ENCODE measurements at regions not wholly inside any gene's neighbourhood (a gene's known extent, or its start where the extent isn't known, plus 50 kb on each side); places are given as distances from the start of the nearest gene placed in this dataset.
"Not testable (repeated sequence)": the region's sequence is repeated elsewhere in the genome, so short reads cannot be mapped to it uniquely, and the experiment has no call there.

DNA sequence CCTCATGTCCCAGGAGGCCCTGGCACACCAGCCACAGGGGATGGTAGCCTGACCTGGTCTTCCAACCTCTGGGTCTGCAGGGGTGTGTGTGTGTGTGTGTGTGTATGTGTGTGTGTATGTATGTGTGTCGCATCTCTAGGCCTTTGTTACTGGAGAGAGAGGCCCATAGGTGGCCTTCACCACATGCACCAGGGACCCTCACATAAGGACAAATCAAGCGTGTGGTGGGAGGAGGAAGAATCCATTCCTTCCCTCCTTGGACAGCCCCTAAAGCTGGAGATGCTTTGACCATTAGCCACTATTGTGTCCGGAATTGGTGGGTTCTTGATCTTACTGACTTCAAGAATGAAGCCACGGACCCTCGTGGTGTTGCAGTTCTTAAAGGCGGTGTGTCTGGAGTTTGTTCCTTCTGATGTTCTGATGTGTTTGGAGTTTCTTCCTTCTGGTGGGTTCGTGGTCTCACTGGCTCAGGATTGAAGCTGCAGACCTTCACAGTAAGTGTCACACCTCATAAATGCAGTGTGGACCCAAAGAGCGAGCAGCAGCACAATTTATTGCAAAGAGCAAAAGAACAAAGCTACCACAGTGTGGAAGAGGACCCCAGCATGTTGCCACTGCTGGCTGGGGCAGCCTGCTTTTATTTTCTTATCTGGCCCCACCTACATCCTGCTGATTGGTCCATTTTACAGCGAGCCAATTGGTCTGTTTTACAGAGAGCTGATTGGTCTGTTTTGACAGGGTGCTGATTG is 104.1 kb downstream of the DDX1 start:
- intact Hi-C loops (cut with micrococcal nuclease; ENCODE audit: unreplicated experiment) (no loop called here), in situ Hi-C loops (cut with HindIII; ENCODE audit: low pct_unique_long_range_greater_than_20kb, low sequenced_read_pairs) (no loop called here)
- ATAC-seq, result no peak
- ChIA-PET POLR2A (no interaction called here), CTCF (no interaction called here)
- Histone ChIP-seq H3K27me3 (ENCODE audit: control insufficient read depth, insufficient read depth, low read length) (no peaks in the 10 kb centered on the region), H3K36me3 (ENCODE audit: control insufficient read depth, insufficient read depth, low read length) (no peaks in the 10 kb centered on the region), H3K27ac (ENCODE audit: low read length) (no peak overlapping the region), H3K4me3 (ENCODE audit: low read depth in 2 of 2, low read length in 2 of 2) (no peak overlapping the region), H3K4me1 (ENCODE audit: control insufficient read depth, insufficient read depth, low read length) (no peaks in the 10 kb centered on the region), H3K9me3 (ENCODE audit: control insufficient read depth, insufficient read depth, low read depth, low read length) (no peaks in the 10 kb centered on the region)
- no peak for DNase-seq (ENCODE audit: low read depth, low spot score)
- TF ChIP-seq TCF7L2 (IDR thresholded peaks at IDR 0.05; ENCODE audit: low read depth, low read length) (no peak), SIN3A (IDR thresholded peaks at IDR 0.05; ENCODE audit: borderline replicate concordance, insufficient read depth, low read depth, low read length) (no peak), POLR2AphosphoS5 (IDR thresholded peaks at IDR 0.05; ENCODE audit: low read depth, low read length) (no peak)
- TF ChIP-seq, protein P1, sequence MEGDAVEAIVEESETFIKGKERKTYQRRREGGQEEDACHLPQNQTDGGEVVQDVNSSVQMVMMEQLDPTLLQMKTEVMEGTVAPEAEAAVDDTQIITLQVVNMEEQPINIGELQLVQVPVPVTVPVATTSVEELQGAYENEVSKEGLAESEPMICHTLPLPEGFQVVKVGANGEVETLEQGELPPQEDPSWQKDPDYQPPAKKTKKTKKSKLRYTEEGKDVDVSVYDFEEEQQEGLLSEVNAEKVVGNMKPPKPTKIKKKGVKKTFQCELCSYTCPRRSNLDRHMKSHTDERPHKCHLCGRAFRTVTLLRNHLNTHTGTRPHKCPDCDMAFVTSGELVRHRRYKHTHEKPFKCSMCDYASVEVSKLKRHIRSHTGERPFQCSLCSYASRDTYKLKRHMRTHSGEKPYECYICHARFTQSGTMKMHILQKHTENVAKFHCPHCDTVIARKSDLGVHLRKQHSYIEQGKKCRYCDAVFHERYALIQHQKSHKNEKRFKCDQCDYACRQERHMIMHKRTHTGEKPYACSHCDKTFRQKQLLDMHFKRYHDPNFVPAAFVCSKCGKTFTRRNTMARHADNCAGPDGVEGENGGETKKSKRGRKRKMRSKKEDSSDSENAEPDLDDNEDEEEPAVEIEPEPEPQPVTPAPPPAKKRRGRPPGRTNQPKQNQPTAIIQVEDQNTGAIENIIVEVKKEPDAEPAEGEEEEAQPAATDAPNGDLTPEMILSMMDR (IDR thresholded peaks at IDR 0.05), result no peak
- TF ChIP-seq, protein P2, sequence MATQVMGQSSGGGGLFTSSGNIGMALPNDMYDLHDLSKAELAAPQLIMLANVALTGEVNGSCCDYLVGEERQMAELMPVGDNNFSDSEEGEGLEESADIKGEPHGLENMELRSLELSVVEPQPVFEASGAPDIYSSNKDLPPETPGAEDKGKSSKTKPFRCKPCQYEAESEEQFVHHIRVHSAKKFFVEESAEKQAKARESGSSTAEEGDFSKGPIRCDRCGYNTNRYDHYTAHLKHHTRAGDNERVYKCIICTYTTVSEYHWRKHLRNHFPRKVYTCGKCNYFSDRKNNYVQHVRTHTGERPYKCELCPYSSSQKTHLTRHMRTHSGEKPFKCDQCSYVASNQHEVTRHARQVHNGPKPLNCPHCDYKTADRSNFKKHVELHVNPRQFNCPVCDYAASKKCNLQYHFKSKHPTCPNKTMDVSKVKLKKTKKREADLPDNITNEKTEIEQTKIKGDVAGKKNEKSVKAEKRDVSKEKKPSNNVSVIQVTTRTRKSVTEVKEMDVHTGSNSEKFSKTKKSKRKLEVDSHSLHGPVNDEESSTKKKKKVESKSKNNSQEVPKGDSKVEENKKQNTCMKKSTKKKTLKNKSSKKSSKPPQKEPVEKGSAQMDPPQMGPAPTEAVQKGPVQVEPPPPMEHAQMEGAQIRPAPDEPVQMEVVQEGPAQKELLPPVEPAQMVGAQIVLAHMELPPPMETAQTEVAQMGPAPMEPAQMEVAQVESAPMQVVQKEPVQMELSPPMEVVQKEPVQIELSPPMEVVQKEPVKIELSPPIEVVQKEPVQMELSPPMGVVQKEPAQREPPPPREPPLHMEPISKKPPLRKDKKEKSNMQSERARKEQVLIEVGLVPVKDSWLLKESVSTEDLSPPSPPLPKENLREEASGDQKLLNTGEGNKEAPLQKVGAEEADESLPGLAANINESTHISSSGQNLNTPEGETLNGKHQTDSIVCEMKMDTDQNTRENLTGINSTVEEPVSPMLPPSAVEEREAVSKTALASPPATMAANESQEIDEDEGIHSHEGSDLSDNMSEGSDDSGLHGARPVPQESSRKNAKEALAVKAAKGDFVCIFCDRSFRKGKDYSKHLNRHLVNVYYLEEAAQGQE (IDR thresholded peaks at IDR 0.05; ENCODE audit: insufficient read depth in 1 of 2, low read depth in 2 of 2, low read length in 1 of 2), result no peak
- no TSS peak for BruUV-seq (replicated peaks)

DNA sequence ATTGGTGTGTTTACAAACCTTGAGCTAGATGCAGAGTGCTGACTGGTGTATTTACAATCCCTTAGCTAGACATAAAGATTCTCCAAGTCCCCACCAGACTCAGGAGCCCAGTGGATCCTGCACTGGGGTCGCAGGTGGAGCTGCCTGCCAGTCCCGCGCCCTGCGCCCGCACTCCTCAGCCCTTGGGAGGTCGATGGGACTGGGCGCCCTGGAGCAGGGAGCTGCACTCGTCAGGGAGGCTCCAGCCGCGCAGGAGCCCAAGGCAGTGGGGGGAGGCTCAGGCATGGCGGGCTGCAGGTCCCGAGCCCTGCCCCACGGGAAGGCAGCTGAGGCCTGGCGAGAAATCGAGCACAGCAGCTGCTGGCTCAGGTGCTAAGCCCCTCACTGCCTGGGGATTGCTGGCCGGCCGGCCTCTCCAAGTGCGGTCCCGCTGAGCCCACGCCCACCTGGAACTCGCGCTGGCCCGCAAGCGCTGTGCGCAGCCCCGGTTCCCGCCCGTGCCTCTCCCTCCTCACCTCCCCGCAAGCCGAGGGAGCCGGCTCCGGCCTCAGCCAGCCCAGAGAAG is 105.0 kb downstream of the DDX1 start:
- POLR2A ChIA-PET; intact Hi-C loops (cut with micrococcal nuclease; ENCODE audit: unreplicated experiment); H3K27ac ChIP-seq (ENCODE audit: low read length); DNase-seq (ENCODE audit: low read depth, low spot score); ATAC-seq; H3K36me3 ChIP-seq (ENCODE audit: control insufficient read depth, insufficient read depth, low read length); in situ Hi-C loops (cut with HindIII; ENCODE audit: low pct_unique_long_range_greater_than_20kb, low sequenced_read_pairs); H3K4me1 ChIP-seq (ENCODE audit: control insufficient read depth, insufficient read depth, low read length); H3K27me3 ChIP-seq (ENCODE audit: control insufficient read depth, insufficient read depth, low read length); CTCF ChIA-PET; H3K9me3 ChIP-seq (ENCODE audit: control insufficient read depth, insufficient read depth, low read depth, low read length); BruUV-seq (replicated peaks); H3K4me3 ChIP-seq (ENCODE audit: low read depth in 2 of 2, low read length in 2 of 2): not testable (repeated sequence)

DNA sequence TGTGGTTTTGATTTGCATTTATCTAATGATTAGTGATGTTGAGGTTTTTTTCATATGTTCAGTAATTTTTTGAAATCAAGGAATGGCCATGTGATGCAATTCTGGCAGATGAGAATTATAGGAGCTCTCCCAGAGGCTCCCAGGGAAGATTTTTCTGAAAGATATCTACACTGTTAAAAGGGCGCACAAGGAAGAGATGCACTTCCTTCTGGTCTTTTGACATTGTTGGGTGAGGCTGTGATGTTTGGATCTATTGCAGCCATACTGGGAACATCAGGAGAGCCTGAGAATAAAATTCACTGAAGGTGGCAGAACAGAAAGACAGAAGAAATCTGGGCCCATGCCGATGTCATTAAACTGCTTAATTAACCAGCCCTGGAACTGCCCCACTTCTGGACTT is 108.5 kb downstream of the DDX1 start:
- no peaks in the 10 kb centered on the region for H3K36me3 ChIP-seq (ENCODE audit: control insufficient read depth, insufficient read depth, low read length)
- no peak overlapping the region for H3K27ac ChIP-seq (ENCODE audit: low read length)
- ChIA-PET CTCF (no interaction called here), POLR2A (no interaction called here)
- no peaks in the 10 kb centered on the region for H3K9me3 ChIP-seq (ENCODE audit: control insufficient read depth, insufficient read depth, low read depth, low read length)
- intact Hi-C loops (cut with micrococcal nuclease; ENCODE audit: unreplicated experiment) (no loop called here), in situ Hi-C loops (cut with HindIII; ENCODE audit: low pct_unique_long_range_greater_than_20kb, low sequenced_read_pairs) (no loop called here)
- no peaks in the 10 kb centered on the region for H3K27me3 ChIP-seq (ENCODE audit: control insufficient read depth, insufficient read depth, low read length)
- TF ChIP-seq, protein P2 (IDR thresholded peaks at IDR 0.05; ENCODE audit: insufficient read depth in 1 of 2, low read depth in 2 of 2, low read length in 1 of 2), result no peak
- TF ChIP-seq, protein P1 (IDR thresholded peaks at IDR 0.05), result no peak
- TF ChIP-seq TCF7L2 (IDR thresholded peaks at IDR 0.05; ENCODE audit: low read depth, low read length) (no peak), POLR2AphosphoS5 (IDR thresholded peaks at IDR 0.05; ENCODE audit: low read depth, low read length) (no peak), SIN3A (IDR thresholded peaks at IDR 0.05; ENCODE audit: borderline replicate concordance, insufficient read depth, low read depth, low read length) (no peak)
- H3K4me3 ChIP-seq (ENCODE audit: low read depth in 2 of 2, low read length in 2 of 2), result no peak overlapping the region
- BruUV-seq (replicated peaks), result no TSS peak
- ATAC-seq (no peak), DNase-seq (ENCODE audit: low read depth, low spot score) (no peak)
- no peaks in the 10 kb centered on the region for H3K4me1 ChIP-seq (ENCODE audit: control insufficient read depth, insufficient read depth, low read length)
